Natural killer cell treated with Interleukin-12 subunit alpha and Interleukin-12 subunit beta and Interleukin-15 and Interleukin-18, amount 100 ng/mL, for 72 hours (primary cell): ENCODE measurements at regions not wholly inside any gene's neighbourhood (a gene's known extent, or its start where the extent isn't known, plus 50 kb on each side); places are given as distances from the start of the nearest gene placed in this dataset.
"Not testable (repeated sequence)": the region's sequence is repeated elsewhere in the genome, so short reads cannot be mapped to it uniquely, and the experiment has no call there.

ENCODE experiments used
- ATAC-seq, 2 donors: fragments of 150-1000 bp; cut with Tn5 transposase in 1 of 2; sonication (Bioruptor Pico), chemical (Tn5 transposase) in 1 of 2; 2 replicates each; pipeline ENCODE4 v1.10.0; 2021
- DNase-seq: peaks from one replicate; pipeline ENCODE4 v3.0.0; 2022; ENCODE audit warnings: low spot score
- H3K27ac Mint-ChIP-seq, 2 donors: 1 replicate in 1 of 2; 2 replicates in 1 of 2; pipeline ENCODE4 v1.8.0; 2022; ENCODE audit warnings: mixed read lengths in 2 of 2, mild to moderate bottlenecking in 1 of 2, moderate library complexity in 1 of 2
- H3K27me3 Mint-ChIP-seq, 2 donors: 1 replicate in 1 of 2; 2 replicates in 1 of 2; pipeline ENCODE4 v1.8.0; 2022; ENCODE audit warnings: mixed read lengths in 2 of 2
- H3K36me3 Mint-ChIP-seq: one replicate; pipeline ENCODE4 v1.8.0; 2022; ENCODE audit warnings: mixed read lengths
- H3K4me1 Mint-ChIP-seq, 2 donors: 1 replicate in 1 of 2; 2 replicates in 1 of 2; pipeline ENCODE4 v1.8.0; 2022; ENCODE audit warnings: low read depth in 2 of 2, mixed read lengths in 2 of 2, mild to moderate bottlenecking in 1 of 2
- H3K4me3 Mint-ChIP-seq: one replicate; pipeline ENCODE4 v1.8.0; 2022; ENCODE audit warnings: mixed read lengths
- H3K9me3 Mint-ChIP-seq: 2 replicates; pipeline ENCODE4 v1.8.0; 2022; ENCODE audit warnings: mixed read lengths

DNA sequence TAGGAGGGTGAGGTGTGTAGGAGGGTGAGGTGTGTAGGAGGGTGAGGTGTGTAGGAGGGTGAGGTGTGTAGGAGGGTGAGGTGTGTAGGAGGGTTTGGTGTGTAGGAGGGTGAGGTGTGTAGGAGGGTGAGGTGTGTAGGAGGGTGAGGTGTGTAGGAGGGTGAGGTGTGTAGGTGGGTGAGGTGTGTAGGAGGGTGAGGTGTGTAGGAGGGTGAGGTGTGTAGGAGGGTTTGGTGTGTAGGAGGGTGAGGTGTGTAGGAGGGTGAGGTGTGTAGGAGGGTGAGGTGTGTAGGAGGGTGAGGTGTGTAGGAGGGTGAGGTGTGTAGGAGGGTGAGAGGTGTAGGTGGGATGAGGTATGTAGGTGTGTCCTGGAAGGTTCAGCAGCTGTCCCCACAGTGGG, 144.7 kb downstream of the DLL1 start:
- H3K36me3 Mint-ChIP-seq, ATAC-seq, H3K4me3 Mint-ChIP-seq, H3K27me3 Mint-ChIP-seq, H3K9me3 Mint-ChIP-seq: not testable (repeated sequence)
- H3K4me1 Mint-ChIP-seq = peaks cover 52 to 62% of the 10 kb centered on the region in 2 donors
- H3K27ac Mint-ChIP-seq = peak overlapping the region in 1 of 2 donors; percentile 36
- DNase-seq = peak; percentile 18

DNA sequence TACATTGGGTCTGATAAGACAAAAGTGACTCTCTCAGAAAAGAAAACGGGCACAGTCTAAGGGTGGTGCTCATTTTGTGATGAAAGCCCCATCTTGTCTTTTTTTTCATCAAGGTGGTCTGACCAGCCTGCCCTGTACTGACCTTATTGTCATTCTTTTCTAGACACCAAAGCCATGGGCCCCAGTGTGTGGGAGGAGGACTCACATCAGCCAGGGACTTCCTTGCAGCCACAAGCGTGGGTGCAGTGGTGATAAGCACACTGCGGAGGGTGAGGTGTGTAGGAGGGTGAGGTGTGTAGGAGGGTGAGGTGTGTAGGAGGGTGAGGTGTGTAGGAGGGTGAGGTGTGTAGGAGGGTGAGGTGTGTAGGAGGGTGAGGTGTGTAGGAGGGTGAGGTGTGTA, 145.2 kb downstream of the DLL1 start:
- peaks cover 52 to 60% of the 10 kb centered on the region in 2 donors for H3K4me1 Mint-ChIP-seq
- H3K9me3 Mint-ChIP-seq, ATAC-seq, H3K27me3 Mint-ChIP-seq, H3K4me3 Mint-ChIP-seq, H3K36me3 Mint-ChIP-seq: not testable (repeated sequence)
- peak overlapping the region; percentile 33 to 36 for H3K27ac Mint-ChIP-seq
- DNase-seq = peak; percentile 60

DNA sequence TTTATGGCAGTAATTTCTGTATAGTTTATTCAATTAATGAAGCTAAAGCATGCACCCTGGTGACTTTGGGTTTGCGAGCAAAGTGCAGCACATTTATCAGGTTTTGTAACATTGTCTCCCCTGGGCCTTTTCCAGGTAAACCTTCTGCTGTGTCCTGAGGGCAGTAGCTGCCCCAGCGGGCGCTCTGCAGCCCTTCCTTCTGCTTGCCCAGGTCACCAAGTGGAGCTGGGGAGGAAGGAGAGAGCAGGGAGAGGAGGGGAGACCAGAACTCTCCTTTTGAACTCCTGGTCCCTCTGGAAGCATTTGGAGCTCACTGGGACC, 145.6 kb downstream of the DLL1 start:
- ATAC-seq = no peak
- no peak overlapping the region for H3K4me3 Mint-ChIP-seq
- H3K9me3 Mint-ChIP-seq = peaks cover 7% of the 10 kb centered on the region
- peaks cover 10% of the 10 kb centered on the region for H3K36me3 Mint-ChIP-seq
- DNase-seq = no peak
- peaks cover 0 to 2% of the 10 kb centered on the region in 2 donors for H3K27me3 Mint-ChIP-seq
- peak overlapping the region; percentile 33 to 36 for H3K27ac Mint-ChIP-seq
- peaks cover 52 to 58% of the 10 kb centered on the region in 2 donors for H3K4me1 Mint-ChIP-seq

DNA sequence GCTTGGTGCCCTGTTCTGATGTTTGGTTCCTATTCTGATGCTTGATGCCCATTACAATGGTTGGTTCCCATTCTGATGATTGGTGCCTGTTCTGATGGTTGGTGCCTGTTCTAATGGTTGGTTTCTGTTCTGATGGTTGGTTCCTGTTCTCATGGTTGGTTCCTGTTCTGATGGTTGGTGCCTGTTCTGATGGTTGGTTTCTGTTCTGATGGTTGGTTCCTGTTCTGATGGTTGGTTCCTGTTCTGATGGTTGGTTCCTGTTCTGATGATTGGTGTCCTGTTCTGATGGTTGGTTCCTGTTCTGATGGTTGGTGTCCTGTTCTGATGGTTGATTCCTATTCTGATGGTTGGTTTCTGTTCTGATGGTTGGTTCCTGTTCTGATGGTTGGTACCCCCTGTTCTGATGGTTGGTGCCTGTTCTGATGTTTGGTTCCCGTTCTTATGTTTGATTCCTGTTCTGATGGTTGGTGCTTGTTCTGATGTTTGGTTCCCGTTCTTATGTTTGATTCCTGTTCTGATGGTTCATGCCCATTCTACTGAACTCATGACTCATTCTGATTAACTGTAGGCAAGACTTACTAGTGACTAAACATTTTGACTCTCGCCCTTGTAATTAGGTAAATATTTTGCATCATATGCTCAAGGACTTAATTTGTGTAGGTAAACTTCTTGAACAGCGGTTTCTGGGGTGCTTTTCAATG, 146.2 kb downstream of the DLL1 start:
- no peak for ATAC-seq

DNA sequence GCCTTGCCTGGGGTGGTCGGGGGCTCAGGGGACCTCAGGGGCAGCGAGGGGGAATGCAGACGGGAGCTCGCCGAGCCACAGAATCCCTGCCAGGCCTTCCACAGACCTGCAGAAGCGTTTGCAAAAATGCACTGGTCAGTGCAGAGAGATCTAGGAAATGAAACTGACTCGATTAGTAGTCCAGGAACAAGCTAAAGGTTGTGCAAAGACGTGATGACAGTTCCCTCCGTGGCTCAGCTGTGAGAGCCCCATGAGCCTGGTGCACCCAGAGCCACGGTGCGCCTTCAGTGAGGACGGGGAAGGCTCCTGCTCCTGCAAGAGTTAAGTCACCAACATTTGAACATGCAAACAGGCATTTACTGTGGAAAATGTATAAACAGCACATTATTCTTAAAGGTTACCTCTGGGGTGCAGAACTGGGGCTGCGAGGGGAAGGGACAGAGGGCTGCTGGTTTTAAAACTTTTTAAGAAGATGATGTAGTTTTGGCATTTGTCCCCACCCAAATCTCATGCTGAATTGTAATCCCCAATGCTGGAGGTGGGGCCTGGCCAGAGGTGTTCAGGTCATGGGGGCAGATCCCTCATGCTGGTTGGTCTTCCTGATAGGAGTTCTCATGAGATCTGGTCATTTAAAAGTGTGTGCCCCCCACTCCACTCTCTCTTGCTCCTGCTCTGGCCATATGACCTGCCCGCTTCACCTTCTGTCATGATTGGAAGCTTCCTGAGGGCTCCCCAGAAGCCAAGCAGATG, 147.3 kb downstream of the DLL1 start:
- peak overlapping the region in 1 of 2 donors; percentile 28 for H3K27ac Mint-ChIP-seq
- H3K4me3 Mint-ChIP-seq = no peak overlapping the region
- H3K36me3 Mint-ChIP-seq = peaks cover 10% of the 10 kb centered on the region

More for the DNA sequence above, 146.2 kb downstream of the DLL1 start:
- H3K27ac Mint-ChIP-seq = peak overlapping the region; percentile 33 to 36
- peaks cover 7% of the 10 kb centered on the region for H3K9me3 Mint-ChIP-seq
- peaks cover 10% of the 10 kb centered on the region for H3K36me3 Mint-ChIP-seq
- H3K27me3 Mint-ChIP-seq = peaks cover 0 to 2% of the 10 kb centered on the region in 2 donors
- peak overlapping the region; percentile 21 for H3K4me3 Mint-ChIP-seq
- DNase-seq = no peak
- peaks cover 48 to 53% of the 10 kb centered on the region in 2 donors for H3K4me1 Mint-ChIP-seq

DNA sequence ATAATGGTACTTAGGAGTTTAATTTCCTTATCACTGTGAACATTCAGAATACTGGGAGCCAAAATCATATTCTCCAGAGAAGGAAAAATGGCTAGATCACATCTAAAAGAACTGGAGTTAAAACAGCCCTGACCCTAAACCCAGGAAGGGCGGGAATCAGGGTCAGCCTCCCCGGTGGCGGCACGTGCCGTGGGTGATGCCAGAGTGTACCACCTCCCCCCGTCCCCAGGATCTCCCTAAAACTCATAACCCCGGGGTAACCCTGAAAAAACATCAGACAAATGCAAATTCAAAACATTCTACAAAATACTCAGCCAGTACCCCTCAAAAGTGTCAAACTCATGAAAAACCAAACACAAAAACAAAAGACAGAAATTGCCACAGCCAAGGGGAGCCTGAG, 148.3 kb downstream of the DLL1 start:
- Mint-ChIP-seq H3K27ac (peak overlapping the region in 1 of 2 donors; percentile 28), H3K9me3 (peaks cover 7% of the 10 kb centered on the region), H3K27me3 (no peaks in the 10 kb centered on the region), H3K36me3 (peaks cover 10% of the 10 kb centered on the region), H3K4me3 (no peak overlapping the region), H3K4me1 (peaks cover 26 to 34% of the 10 kb centered on the region in 2 donors)
- DNase-seq = peak; percentile 10
- no peak for ATAC-seq

More for the DNA sequence above, 147.3 kb downstream of the DLL1 start:
- Mint-ChIP-seq H3K4me1 (peaks cover 36 to 42% of the 10 kb centered on the region in 2 donors), H3K9me3 (peaks cover 7% of the 10 kb centered on the region), H3K27me3 (peaks cover 0 to 2% of the 10 kb centered on the region in 2 donors)
- DNase-seq (peak; percentile 16), ATAC-seq (no peak)

DNA sequence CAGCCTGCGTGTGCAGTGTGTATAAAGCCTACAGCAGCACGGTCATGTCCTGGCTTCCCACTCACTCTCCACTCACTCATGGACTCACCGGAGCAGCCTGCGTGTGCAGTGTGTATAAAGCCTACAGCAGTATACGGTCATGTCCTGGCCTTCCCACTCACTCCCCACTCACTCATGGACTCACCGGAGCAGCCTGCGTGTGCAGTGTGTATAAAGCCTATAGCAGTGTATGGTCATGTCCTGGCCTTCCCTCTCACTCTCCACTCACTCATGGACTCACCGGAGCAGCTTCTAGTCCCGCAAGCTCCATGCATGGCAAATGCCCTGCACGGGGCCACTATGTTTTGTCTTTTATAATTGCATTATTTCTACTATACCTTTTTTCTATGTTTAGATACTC, 149.8 kb downstream of the DLL1 start:
- H3K27ac Mint-ChIP-seq, H3K27me3 Mint-ChIP-seq, ATAC-seq, DNase-seq, H3K9me3 Mint-ChIP-seq, H3K36me3 Mint-ChIP-seq, H3K4me3 Mint-ChIP-seq: not testable (repeated sequence)
- peaks cover 13 to 24% of the 10 kb centered on the region in 2 donors for H3K4me1 Mint-ChIP-seq

DNA sequence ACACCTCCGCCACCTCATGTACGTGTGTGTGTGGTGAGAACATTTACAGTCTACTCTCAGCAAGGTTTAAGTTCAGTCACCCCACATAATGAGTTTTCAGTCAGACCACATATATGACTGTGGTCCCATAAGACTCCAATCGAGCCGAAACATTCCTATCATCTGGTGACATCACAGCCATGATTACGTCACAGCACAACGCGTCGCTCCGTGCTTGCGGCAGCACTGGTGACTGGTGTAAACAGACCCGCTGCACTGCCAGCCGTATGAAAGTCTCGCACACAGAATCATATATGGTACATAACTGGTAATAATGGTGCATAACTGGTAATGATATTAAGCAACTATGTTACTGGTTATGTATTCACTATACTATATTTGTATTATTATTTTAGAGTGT, 150.7 kb downstream of the DLL1 start:
- Mint-ChIP-seq H3K4me3 (no peak overlapping the region), H3K27me3 (no peaks in the 10 kb centered on the region), H3K27ac (no peak overlapping the region), H3K4me1 (peaks cover 8 to 23% of the 10 kb centered on the region in 2 donors), H3K36me3 (peaks cover 9% of the 10 kb centered on the region), H3K9me3 (peaks cover 7% of the 10 kb centered on the region)
- ATAC-seq (no peak), DNase-seq (peak; percentile 28)

DNA sequence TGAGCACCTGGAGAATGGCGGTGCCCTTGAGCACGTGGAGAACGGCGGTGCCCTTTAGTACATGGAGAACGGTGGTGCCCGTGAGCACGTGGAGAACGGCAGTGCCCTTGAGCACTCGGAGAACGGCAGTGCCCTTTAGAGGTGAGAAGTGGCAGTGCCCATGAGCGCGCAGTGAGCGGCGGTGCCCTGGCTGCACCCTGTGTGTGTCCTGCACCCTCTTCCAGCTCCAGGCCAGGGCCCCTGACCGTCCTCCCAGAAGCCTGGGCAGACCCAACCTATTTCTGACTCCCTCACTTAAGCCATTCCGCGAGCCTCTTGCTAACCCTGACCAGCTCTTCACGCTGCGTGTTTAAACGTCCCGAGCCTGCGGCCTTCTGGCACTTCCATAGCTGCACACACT, 151.3 kb downstream of the DLL1 start:
- H3K27me3 Mint-ChIP-seq = no peaks in the 10 kb centered on the region
- no peak overlapping the region for H3K4me3 Mint-ChIP-seq
- H3K27ac Mint-ChIP-seq = no peak overlapping the region
- ATAC-seq (no peak), DNase-seq (peak; percentile 58)
- H3K36me3 Mint-ChIP-seq = peaks cover 3% of the 10 kb centered on the region
- H3K4me1 Mint-ChIP-seq = peaks cover 3 to 19% of the 10 kb centered on the region in 2 donors
- peaks cover 2% of the 10 kb centered on the region for H3K9me3 Mint-ChIP-seq

DNA sequence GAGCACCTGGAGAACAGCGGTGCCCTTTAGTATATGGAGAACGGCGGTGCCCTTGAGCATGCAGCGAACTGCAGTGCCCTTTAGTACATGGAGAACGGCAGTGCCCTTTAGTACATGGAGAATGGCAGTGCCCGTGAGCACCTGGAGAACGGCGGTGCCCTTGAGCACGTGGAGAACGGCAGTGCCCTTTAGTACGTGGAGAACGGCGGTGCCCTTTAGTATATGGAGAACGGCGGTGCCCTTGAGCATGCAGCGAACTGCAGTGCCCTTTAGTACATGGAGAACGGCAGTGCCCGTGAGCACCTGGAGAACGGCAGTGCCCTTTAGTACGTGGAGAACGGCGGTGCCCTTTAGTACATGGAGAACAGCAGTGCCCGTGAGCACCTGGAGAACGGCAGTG, 151.8 kb downstream of the DLL1 start:
- not testable (repeated sequence) for H3K36me3 Mint-ChIP-seq, ATAC-seq, H3K27ac Mint-ChIP-seq, H3K9me3 Mint-ChIP-seq, H3K27me3 Mint-ChIP-seq, H3K4me3 Mint-ChIP-seq
- peak; percentile 16 for DNase-seq
- H3K4me1 Mint-ChIP-seq = peaks cover 0 to 16% of the 10 kb centered on the region in 2 donors

DNA sequence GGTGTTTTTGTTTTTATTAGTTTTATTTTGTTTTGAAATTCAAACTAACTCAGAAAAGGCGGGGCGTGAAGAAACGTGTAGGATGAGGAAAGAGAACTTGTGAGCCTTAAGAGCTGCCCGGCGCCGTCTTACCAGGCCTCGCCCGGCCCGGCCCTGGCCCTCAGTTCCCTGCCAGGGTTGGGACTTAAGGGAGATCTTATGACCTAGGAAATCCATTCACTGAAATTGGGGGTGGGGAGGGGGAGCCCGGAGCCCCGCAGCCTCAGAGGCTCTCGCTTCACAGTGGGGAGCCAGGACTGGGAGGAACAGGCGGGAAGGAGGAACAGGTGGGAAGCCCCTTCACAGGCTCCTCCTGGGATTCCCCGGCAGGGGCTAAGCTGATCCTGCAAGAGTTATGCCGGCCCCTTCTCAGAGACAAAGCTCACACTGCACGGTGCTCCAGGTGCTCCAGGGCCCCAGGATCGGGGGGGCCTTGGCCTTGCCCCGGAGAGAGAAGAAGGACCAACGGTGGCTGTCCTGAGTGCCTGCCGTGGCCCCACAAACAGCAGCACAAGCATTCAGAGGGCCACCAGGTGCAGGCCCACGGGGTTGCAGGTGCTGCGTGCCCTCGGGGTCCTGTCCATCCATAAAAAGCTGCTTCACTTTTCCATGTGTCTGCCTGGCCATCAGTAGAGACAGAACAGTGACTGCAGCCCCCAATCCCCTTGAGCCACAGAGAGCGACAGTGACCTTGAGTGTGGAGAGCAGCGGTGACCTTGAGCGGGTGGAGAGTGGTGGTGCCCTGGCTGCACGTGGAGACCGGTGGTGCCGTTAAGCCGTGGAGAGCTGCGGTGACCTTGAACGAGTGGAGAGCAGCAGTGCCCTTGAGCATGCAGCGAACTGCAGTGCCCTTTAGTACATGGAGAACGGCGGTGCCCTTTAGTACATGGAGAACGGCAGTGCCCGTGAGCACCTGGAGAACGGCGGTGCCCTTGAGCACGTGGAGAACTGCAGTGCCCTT, 152.7 kb downstream of the DLL1 start:
- ATAC-seq (no peak), DNase-seq (peak; percentile 51)
- Mint-ChIP-seq H3K27ac (no peak overlapping the region), H3K36me3 (no peaks in the 10 kb centered on the region), H3K27me3 (no peaks in the 10 kb centered on the region), H3K4me1 (peaks cover 0 to 15% of the 10 kb centered on the region in 2 donors), H3K9me3 (no peaks in the 10 kb centered on the region), H3K4me3 (no peak overlapping the region)

DNA sequence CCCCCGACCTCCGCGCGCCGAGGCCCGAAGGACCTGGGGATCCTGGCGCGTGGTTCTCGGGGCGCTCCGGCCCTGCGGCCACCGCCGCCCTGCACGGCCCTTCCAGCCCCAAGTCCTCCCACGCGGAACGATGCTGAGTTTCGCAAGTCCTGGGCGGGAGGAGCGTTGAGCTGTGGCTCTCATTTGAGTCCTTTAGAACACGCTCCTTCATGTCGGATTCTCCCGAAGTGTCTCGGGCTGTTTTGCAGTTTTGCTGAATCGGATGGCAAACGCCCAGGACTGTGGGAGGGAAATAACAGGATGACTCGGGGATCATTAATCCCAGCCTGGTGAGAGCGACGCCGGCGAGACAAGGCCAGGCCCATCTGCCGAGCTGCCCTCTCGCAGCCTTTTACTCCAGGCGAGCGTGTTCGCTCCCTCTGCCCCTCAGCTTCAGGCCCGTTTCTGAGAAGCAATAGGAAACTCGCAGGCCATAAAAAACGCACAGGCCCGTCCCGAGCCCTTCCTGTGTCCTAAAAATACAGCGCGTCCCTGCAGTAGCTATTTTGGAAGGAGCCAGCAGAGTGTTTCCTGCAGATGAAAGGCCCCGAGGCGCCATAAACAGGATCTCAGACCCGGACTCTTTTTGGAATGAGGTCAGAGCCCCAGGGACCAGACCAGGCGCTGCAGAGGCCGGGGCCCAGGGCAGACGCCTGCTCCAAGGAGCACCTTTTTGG, 153.5 kb downstream of the DLL1 start:
- no peaks in the 10 kb centered on the region for H3K27me3 Mint-ChIP-seq
- ATAC-seq (no peak), DNase-seq (peak; percentile 60)
- peaks cover 0 to 13% of the 10 kb centered on the region in 2 donors for H3K4me1 Mint-ChIP-seq
- H3K27ac Mint-ChIP-seq = no peak overlapping the region
- H3K9me3 Mint-ChIP-seq = no peaks in the 10 kb centered on the region
- H3K36me3 Mint-ChIP-seq = no peaks in the 10 kb centered on the region
- no peak overlapping the region for H3K4me3 Mint-ChIP-seq

DNA sequence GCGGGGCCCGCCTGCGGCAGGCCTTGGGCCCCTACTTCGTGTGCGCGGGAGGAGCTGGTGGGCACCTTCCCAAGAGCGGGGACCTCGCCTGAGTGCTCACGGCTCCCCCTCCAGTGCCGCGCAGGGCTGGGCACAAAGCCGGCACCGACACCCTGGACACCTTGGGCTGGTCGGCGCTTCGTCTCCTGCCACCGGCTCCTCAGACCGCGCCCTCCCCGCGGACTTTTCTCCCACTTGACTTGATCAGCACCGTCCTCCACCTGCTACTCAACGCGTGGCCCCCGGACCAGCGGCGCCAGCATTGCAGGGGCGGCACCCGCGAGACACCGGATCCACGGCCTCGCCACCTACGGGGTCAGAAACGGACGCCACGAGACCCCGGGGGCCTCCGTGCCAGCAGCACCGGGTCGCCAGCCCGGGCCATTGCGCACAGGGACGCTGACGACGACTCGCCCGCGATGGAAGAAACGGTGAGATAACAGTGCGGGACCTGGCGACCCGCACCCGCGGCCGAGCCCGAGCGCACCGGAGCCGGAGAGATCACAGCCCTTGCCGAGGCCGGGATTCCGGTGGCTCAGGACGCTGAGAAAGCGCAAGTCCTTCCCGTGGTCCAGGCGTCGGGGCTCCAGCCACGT, 154.2 kb downstream of the DLL1 start:
- Mint-ChIP-seq H3K4me3 (no peak overlapping the region), H3K36me3 (no peaks in the 10 kb centered on the region), H3K4me1 (peaks cover 0 to 11% of the 10 kb centered on the region in 2 donors), H3K9me3 (no peaks in the 10 kb centered on the region), H3K27ac (no peak overlapping the region), H3K27me3 (no peaks in the 10 kb centered on the region)
- DNase-seq (peak; percentile 46), ATAC-seq (no peak)
